ENCODE measurements at regions not wholly inside any gene's neighbourhood (a gene's known extent, or its start where the extent isn't known, plus 50 kb on each side); places are given as distances from the start of the nearest gene placed in this dataset.
A peak's percentile ranks its signal among the peaks of the same experiment; 100 is the strongest.

DNA sequence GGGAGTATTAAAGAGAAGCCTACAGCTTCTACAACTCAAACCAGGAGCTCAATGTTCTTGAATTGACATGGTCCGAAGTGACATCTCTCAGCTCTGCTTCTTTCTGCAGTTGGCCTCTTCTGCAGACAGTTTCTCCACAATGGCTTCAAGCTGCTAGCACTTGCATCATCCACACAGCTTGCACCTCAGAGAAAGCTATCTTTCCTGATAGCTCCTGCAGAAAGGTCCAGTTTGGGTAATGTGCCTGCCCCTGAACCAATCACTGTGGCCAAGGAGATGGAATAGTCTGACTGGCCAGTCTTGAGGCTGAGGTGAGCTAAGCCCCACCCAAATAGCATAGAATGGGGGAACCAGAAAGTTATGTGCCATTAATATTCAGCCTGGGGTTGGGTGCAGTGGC is 95.8 kb upstream of the ABCA1 start:
- DNase-seq, result no peak

- no peak for DNase-seq
These were observed 96.6 kb upstream of the ABCA1 start for GRCh38 chr9:105024529-105024928.

DNA sequence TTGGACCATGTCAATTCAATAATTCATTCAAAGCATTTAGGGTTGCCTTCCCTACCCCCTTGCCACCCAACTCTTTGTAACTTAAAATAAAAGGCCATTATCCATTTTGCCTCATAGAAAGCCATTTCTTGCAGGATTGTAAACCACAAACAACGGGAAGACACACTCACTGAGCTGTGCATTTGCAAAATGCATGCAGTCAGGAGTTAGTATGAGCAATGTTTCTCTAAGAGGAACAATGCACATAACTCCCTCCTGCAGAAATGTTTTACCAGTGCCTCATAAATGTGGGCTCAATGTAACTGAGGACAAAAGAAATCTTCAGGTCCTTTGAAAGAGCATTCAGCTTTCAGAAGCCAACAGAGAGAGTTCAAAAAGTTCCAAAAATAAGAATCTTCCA is 98.5 kb upstream of the ABCA1 start:
- DNase-seq, result no peak

DNA sequence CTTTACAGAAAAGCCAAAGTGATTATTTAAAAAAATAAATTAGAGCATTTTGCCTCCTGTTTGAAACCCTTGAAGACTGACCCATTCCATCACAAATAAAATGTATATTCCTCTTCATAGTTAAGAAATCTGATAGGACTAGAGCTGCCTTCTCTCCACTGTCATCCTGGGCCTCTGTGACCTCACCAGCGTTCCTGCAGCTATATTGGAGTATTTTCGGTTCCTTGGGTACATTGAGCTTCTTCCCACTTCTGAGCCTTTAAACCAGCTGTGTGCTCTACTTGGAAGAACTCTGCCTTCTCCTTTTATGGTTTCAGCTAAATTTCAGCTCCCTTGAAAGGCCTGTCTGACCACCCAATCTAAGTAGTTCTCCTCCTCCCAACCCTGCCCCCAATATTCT is 99.1 kb upstream of the ABCA1 start:
- no peak for DNase-seq

GRCh38 chr9:105030285-105030684 is 102.3 kb upstream of the ABCA1 start:
- DNase-seq, result no peak

DNA sequence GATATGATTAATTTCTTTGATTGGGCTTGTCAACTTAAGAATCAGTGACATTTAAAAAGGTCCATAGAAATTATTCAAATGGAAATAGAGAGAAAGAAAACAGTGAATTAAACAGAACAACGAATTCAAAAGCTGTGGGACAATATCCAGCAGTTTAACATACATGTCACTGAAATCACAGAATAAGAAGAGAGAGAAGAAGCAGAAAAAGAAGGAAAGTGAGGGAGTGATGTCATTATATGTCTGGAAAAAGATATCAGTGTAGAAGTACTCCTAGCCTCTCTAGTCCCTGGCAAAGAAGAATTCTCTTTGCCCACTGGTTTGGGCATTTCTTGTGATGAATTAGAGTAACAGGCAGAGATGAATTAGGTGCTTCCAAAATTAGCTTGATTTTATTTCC is 109.2 kb upstream of the ABCA1 start:
- DNase-seq, result no peak

- DNase-seq, result no peak
These were observed 110.1 kb upstream of the ABCA1 start for GRCh38 chr9:105038051-105038450.

DNA sequence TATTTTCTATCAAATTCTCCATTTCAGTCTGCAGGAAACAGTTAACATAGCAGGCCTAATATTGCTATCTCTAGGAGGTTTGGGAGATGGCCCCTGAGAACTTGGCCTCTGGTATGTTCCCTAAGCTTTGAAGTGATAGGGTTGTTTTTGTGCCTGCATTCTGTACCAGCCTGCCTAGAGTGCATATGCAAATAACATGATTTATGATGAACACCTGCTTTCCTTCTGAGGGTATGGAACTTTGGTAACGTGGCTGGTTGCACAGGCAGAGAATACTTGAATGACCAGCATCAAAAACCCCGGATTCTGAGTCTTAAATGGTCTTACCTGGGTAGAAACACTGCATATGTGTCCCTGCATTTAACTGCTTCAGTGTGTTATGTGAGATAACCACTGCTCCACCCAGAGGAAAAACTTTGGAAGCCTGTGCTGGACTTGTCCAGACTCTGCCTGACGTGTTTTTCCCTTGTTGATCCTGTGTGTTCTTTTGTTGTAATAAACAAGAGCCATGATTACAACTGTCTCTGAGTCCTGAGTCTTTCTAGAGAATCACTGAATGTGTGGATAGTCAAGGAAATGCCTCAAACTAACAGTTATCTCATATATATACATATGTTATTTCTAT is 111.3 kb upstream of the ABCA1 start:
- DNase-seq, result no peak

DNA sequence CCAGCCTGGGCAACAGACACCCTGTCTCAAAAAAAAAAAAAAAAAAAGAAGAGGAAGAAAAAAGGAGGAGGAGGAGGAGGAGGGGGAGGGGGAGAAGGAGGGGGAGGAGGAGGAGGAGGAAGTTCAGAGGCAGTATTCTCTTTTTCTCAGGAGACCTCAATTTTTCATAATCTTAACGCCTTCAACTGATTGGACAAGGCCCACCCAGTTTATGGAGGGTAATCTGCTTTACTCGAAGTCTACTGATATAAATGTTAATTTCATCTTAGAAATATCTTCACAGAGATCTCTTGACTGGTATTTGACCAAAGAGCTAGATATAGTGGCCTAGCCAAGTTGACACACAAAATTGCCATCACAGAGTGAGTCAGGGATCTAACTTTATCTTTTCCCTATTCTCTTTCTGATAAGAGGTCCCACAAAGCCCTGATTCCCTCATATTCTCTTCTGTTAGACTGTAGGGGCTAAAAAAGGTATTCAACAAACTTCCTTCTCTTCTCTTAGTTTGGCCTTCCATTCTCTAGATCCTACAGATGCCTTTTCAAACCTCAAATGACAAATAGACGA is 115.5 kb upstream of the ABCA1 start:
- no peak for DNase-seq

DNA sequence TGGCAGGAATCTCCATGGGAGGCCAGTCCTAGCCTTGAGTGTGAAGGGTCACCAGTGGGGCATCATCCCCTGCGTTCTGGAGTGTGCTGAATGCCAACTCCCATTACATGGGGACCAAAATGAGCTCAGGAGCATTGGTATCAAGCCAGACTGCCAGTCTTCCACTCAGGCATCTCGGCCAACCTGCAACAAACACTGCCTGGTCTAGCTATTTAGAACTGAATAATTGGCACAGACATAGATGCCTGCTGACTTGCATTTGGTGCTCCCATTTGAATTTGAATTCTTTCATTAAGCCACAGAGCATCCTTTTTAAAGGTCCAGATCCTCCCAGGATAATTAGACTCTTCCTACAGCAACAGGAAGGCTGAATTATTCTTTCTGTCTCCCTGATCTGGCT is 116.6 kb upstream of the ABCA1 start:
- no peak for DNase-seq

GRCh38 chr9:105046907-105047741 is 119.2 kb upstream of the ABCA1 start:
- no peak for DNase-seq

DNA sequence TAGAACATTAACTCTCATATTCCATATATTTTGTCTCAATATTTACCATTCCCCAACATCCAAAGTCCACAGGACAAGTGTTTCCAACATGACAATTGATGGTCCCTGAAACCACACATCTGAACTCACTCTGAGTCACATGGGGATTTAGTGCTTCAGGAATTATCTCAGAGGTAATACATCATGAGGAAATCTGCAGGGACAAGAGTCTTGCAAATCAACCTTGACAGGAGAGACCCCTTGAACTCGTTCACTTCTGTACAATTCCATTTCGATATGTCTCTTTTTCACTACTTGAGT is 119.7 kb upstream of the ABCA1 start:
- DNase-seq, result no peak

DNA sequence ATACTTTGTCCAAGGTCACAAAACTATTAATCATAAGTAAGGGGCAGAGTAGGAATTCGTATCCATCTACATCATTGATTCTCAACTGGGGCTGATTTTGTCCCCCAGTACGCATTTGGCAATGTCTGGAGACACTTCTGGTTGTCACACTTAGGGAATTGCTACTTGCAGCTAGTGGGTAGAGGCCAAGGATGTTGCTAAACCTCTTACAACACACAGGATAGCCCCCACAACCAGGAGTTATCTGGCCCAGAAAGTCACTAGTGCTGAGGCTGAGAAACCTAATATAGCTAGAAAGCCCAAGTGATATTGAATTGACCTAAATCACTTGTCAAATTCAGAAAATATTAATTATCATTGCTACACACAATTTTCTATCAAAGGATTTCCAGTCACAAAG is 120.4 kb upstream of the ABCA1 start:
- no peak for DNase-seq

- DNase-seq, result no peak
These were observed 122.3 kb upstream of the ABCA1 start for GRCh38 chr9:105050296-105050695.

DNA sequence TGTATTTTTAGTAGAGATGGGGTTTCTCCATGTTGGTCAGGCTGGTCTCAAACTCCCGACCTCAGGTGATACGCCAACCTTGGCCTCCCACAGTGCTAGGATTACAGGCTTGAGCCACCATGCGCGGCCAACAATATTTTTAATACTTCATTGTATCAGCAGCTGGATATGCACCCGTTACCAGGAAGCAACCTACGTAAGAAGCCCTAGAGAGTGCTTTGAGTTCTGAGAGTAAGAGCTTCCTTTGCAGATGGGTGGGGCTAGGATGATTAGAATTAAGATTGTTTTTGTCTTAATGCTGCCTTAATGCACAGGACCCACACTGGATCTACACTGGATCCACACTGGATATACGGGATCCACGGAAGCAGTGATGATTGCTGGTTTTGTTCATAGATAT is 123.9 kb upstream of the ABCA1 start:
- no peak for DNase-seq

DNA sequence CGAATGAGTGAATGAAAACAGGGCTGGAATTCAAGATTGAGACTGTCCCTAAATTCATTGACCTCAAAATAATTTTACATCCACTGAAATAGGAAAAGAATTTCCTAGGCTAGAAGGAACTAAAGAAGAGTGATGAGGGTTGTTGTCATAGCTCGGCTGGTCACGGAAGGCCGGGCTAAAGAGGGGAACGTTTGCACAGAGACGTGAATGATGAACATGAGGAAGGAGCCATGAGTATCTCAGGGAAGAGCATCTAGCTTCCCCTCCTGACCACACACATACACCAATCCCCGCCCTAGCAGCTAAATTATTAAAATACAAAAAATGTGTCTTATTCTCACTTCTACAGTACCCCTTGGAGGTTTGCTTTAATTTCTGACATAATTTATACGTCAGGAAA is 124.4 kb upstream of the ABCA1 start:
- no peak for DNase-seq

DNA sequence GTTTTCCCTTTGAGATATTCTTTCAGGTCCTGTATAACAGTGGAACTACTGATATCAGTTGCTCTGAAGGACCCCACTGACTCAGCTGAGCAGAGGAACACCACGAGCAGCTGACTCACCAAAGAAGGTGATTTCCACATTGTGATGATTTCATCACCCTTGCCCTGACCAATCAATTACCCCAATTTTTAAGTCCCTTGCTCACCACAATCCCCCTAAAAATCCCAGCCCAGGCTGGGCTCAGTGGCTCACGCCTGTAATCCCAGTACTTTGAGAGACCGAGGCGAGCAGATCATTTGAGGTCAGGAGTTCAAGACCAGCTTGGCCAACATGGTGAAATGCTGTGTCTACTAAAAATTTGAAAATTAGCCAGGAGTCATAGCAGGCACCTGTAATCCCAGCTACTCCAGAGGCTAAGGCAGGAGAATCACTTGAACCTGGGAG is 125.3 kb upstream of the ABCA1 start:
- DNase-seq, result peak; percentile 70

GRCh38 chr9:105054491-105054890 is 126.5 kb upstream of the ABCA1 start:
- no peak for DNase-seq

- no peak for DNase-seq
These were observed 128.0 kb upstream of the ABCA1 start for GRCh38 chr9:105055917-105056316.

DNA sequence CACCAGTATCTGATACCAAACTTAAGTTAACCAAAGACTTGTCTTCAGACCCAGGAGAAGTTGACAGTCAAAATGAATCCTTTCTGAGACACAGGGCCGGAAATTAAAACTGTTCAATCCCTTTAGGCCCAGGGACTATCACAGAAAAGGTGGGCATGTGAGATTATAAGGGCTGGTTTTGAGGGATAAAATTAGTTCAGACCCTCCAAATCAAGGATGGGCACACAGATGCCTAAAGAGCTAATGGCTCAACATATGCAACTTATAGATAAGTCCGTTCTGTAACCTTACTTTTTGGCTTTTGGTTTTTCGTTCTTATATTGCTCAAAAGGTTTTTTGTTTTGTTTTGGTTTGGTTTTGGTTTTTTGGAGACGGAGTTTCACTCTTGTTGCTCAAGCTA is 129.6 kb upstream of the ABCA1 start:
- DNase-seq, result peak; percentile 64

GRCh38 chr9:105059252-105059651 is 131.3 kb upstream of the ABCA1 start:
- no peak for DNase-seq

- no peak for DNase-seq
These were observed 134.4 kb upstream of the ABCA1 start for GRCh38 chr9:105062222-105062855.

GRCh38 chr9:105064248-105065097 is 136.5 kb upstream of the ABCA1 start:
- DNase-seq, result peak; percentile 89

All from hematopoietic multipotent progenitor cell treated with erythropoietin and hydrocortisone succinate and interleukin-3 and kit ligand, for 4 days (in vitro differentiated cells).